GM06990 (cell line): ENCODE measurements at regions not wholly inside any gene's neighbourhood (a gene's known extent, or its start where the extent isn't known, plus 50 kb on each side); places are given as distances from the start of the nearest gene placed in this dataset.

Source experiments
- DNase-seq: peaks from one replicate; pipeline ENCODE4 v3.0.0-alpha.2; 2011; ENCODE audit not compliant: insufficient read length; ENCODE audit errors: extremely low read depth
- H3K27me3 ChIP-seq: replicated peaks from 2 replicates; pipeline ENCODE4 v1.6.0; 2011; ENCODE audit warnings: low read length; ENCODE audit not compliant: control insufficient read depth, insufficient read depth
- H3K36me3 ChIP-seq: 2 replicates; pipeline ENCODE4 v1.5.1; 2011; ENCODE audit warnings: low read length; ENCODE audit not compliant: control insufficient read depth, insufficient read depth
- H3K4me3 ChIP-seq: replicated peaks from 2 replicates; pipeline ENCODE4 v1.5.1; 2011; ENCODE audit warnings: low read depth, mild to moderate bottlenecking, control low read depth, low read length
- TF ChIP-seq, protein P1 (sequence below): IDR thresholded peaks from 2 replicates; pipeline ENCODE4 v1.5.1; 2011; ENCODE audit warnings: low read length, control low read depth, mild to moderate bottlenecking, inconsistent platforms; ENCODE audit not compliant: insufficient read depth, poor library complexity, severe bottlenecking

- no peaks in the 10 kb centered on the region for H3K27me3 ChIP-seq
These were observed 373.0 kb upstream of the CCNH start for GRCh38 chr5:87785554-87786335.

GRCh38 chr5:87784879-87785495 is 372.3 kb upstream of the CCNH start:
- Histone ChIP-seq H3K27me3 (no peaks in the 10 kb centered on the region), H3K36me3 (no peaks in the 10 kb centered on the region), H3K4me3 (no peak overlapping the region)
- DNase-seq = no peak
- TF ChIP-seq, protein P1, sequence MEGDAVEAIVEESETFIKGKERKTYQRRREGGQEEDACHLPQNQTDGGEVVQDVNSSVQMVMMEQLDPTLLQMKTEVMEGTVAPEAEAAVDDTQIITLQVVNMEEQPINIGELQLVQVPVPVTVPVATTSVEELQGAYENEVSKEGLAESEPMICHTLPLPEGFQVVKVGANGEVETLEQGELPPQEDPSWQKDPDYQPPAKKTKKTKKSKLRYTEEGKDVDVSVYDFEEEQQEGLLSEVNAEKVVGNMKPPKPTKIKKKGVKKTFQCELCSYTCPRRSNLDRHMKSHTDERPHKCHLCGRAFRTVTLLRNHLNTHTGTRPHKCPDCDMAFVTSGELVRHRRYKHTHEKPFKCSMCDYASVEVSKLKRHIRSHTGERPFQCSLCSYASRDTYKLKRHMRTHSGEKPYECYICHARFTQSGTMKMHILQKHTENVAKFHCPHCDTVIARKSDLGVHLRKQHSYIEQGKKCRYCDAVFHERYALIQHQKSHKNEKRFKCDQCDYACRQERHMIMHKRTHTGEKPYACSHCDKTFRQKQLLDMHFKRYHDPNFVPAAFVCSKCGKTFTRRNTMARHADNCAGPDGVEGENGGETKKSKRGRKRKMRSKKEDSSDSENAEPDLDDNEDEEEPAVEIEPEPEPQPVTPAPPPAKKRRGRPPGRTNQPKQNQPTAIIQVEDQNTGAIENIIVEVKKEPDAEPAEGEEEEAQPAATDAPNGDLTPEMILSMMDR = no peak

More at GRCh38 chr5:87785554-87786335, 373.0 kb upstream of the CCNH start:
- TF ChIP-seq, protein P1 = no peak
- DNase-seq = no peak
- Histone ChIP-seq H3K36me3 (no peaks in the 10 kb centered on the region), H3K4me3 (no peak overlapping the region)

- H3K27me3 ChIP-seq = no peaks in the 10 kb centered on the region
- TF ChIP-seq, protein P1 = no peak
These were observed 371.6 kb upstream of the CCNH start for GRCh38 chr5:87784311-87784710.

GRCh38 chr5:87782916-87783315 is 370.2 kb upstream of the CCNH start:
- no peak for DNase-seq
- TF ChIP-seq, protein P1 = no peak
- H3K27me3 ChIP-seq = no peaks in the 10 kb centered on the region
- H3K4me3 ChIP-seq = no peak overlapping the region
- H3K36me3 ChIP-seq = no peaks in the 10 kb centered on the region

More at GRCh38 chr5:87784311-87784710, 371.6 kb upstream of the CCNH start:
- Histone ChIP-seq H3K4me3 (no peak overlapping the region), H3K36me3 (no peaks in the 10 kb centered on the region)
- no peak for DNase-seq

GRCh38 chr5:87781976-87782375 is 369.2 kb upstream of the CCNH start:
- TF ChIP-seq, protein P1 = no peak
- H3K36me3 ChIP-seq = no peaks in the 10 kb centered on the region
- no peak for DNase-seq
- H3K4me3 ChIP-seq = no peak overlapping the region
- H3K27me3 ChIP-seq = no peaks in the 10 kb centered on the region
